HepG2 (cell line): ENCODE measurements at regions not wholly inside any gene's neighbourhood (a gene's known extent, or its start where the extent isn't known, plus 50 kb on each side); places are given as distances from the start of the nearest gene placed in this dataset.

Experiments used
- ATAC-seq: fragments of 200-7000 bp; cut with Tn5 transposase; 3 replicates; pipeline ENCODE4 v1.9.1; 2020; ENCODE audit warnings: mild to moderate bottlenecking, moderate library complexity
- BruUV-seq: library from RNA; stranded (reverse); fragments of 400-500 nt; replicated peaks from 2 replicates; lab custom pipeline; 2021; lab: Mats Ljungman, UMichigan
- CTCF ChIA-PET: fragments of 300-600 bp; formaldehyde crosslinking; extraction: SDS; loops from one replicate; lab custom pipeline; 2021; ENCODE audit warnings: low total read pairs, inconsistent platforms, low intra/inter-chr PET ratio; lab: Yijun Ruan, JAX
- POLR2A ChIA-PET: fragments of 350-600 bp; sonication (Branson Sonifier 250); formaldehyde crosslinking; loops from one replicate; lab custom pipeline; 2020; ENCODE audit warnings: antibody characterized with exemption, inconsistent platforms; lab: Yijun Ruan, JAX
- DNase-seq: peaks from one replicate; pipeline ENCODE4 v3.0.0-alpha.2; 2015; ENCODE audit warnings: low spot score
- FAIRE-seq: peaks from 3 replicates; lab custom pipeline; 2011; peaks lifted over from hg19 to GRCh38; lab: Jason Lieb, UNC
- H2AFZ ChIP-seq: one replicate; pipeline ENCODE4 v1.6.1; 2011; ENCODE audit warnings: low read length, inconsistent platforms
- H3K27ac ChIP-seq: fragments of 300-600 bp; 3 replicates; pipeline ENCODE4 v1.8.0; 2011; ENCODE audit warnings: mixed run types, mild to moderate bottlenecking, mixed read lengths, low read length, inconsistent platforms; ENCODE audit not compliant: insufficient read depth; ENCODE audit errors: extremely low read length
- H3K27me3 ChIP-seq, 2 experiments: fragments of 200-600 bp in 1 of 2; 2 replicates in 1 of 2; 3 replicates in 1 of 2; pipeline versions ENCODE4 v1.6.0 to v1.8.0; 2011; ENCODE audit warnings: low read length in 2 of 2, mild to moderate bottlenecking in 2 of 2, moderate library complexity in 2 of 2, inconsistent platforms in 1 of 2; ENCODE audit not compliant: insufficient read depth in 2 of 2, control insufficient read depth in 1 of 2
- H3K36me3 ChIP-seq, 2 experiments: fragments of 200-600 bp in 1 of 2; replicated peaks in 1 of 2; 2 replicates in 1 of 2; 3 replicates in 1 of 2; pipeline versions ENCODE4 v1.5.1 to v1.8.0; 2011; ENCODE audit warnings: low read length in 2 of 2, inconsistent platforms in 1 of 2; ENCODE audit not compliant: insufficient read depth in 2 of 2, control insufficient read depth in 1 of 2
- H3K4me1 ChIP-seq: 2 replicates; pipeline ENCODE4 v1.5.1; 2012; ENCODE audit warnings: low read length, inconsistent platforms; ENCODE audit not compliant: insufficient read depth
- H3K4me2 ChIP-seq: 2 replicates; pipeline ENCODE4 v1.6.0; 2011; ENCODE audit warnings: low read depth, low read length, inconsistent platforms
- H3K4me3 ChIP-seq, 3 experiments: fragments of 200-600 bp in 1 of 3; sonication (generic), shearing (Covaris generic) in 1 of 3; replicated peaks in 1 of 3; 2 replicates each; pipeline ENCODE4 v1.5.1; 2011 to 2016; ENCODE audit warnings: low read length in 3 of 3, inconsistent platforms in 2 of 3, low read depth in 2 of 3, mild to moderate bottlenecking in 2 of 3, control low read depth in 1 of 3, mixed read lengths in 1 of 3; ENCODE audit not compliant: insufficient read depth in 1 of 3
- H3K79me2 ChIP-seq: one replicate; pipeline ENCODE4 v1.6.1; 2011; ENCODE audit warnings: low read length, inconsistent platforms; ENCODE audit not compliant: insufficient read depth
- H3K9ac ChIP-seq: 2 replicates; pipeline ENCODE4 v1.6.0; 2011; ENCODE audit warnings: mild to moderate bottlenecking, low read depth, low read length, inconsistent platforms; ENCODE audit not compliant: insufficient read depth
- H3K9me3 ChIP-seq: 2 replicates; pipeline ENCODE4 v1.5.1; 2012; ENCODE audit warnings: mild to moderate bottlenecking, low read length
- H4K20me1 ChIP-seq: 2 replicates; pipeline ENCODE4 v1.6.0; 2011; ENCODE audit warnings: inconsistent platforms, mild to moderate bottlenecking, low read length, moderate library complexity; ENCODE audit not compliant: insufficient read depth
- CENPX ChIP-seq: sonication (generic); formaldehyde crosslinking; IDR thresholded peaks from 2 replicates; pipeline ENCODE4 v1.9.0; 2021; ENCODE audit warnings: mild to moderate bottlenecking, missing genetic modification reagents, moderate library complexity
- EP300 ChIP-seq, 3 experiments: sonication (generic) in 1 of 3; formaldehyde crosslinking in 1 of 3; IDR thresholded peaks; 2 replicates each; pipeline versions ENCODE4 v1.5.1 to v1.6.1; 2011 to 2020; ENCODE audit warnings: low read depth in 2 of 3, low read length in 2 of 3, borderline replicate concordance in 1 of 3, improper control_type of control experiment in 1 of 3, mild to moderate bottlenecking in 1 of 3, missing genetic modification reagents in 1 of 3, moderate library complexity in 1 of 3
- FOXK1 ChIP-seq: sonication (generic); formaldehyde crosslinking; IDR thresholded peaks from 2 replicates; pipeline ENCODE4 v1.4.0; 2020; ENCODE audit warnings: low read depth, missing genetic modification reagents, borderline replicate concordance
- IKZF1 ChIP-seq: fragments of 450-650 bp; IDR thresholded peaks from 2 replicates; pipeline ENCODE4 v1.7.1; 2016
- MAFF ChIP-seq: IDR thresholded peaks from 2 replicates; pipeline ENCODE4 v1.6.1; 2011; ENCODE audit warnings: low read depth, low read length, improper control_type of control experiment
- MAFK ChIP-seq, 2 experiments: IDR thresholded peaks in 1 of 2; conservative IDR thresholded peaks in 1 of 2; 2 replicates each; pipeline ENCODE4 v1.6.1; 2011; ENCODE audit warnings: improper control_type of control experiment in 2 of 2, low read length in 2 of 2
- MTA3 ChIP-seq: sonication (generic); formaldehyde crosslinking; IDR thresholded peaks from 2 replicates; pipeline ENCODE4 v1.4.0; 2020; ENCODE audit warnings: missing genetic modification reagents
- NFE2L2 ChIP-seq: fragments of 150-350 bp; IDR thresholded peaks from 2 replicates; pipeline ENCODE4 v1.6.1; 2014; ENCODE audit warnings: low read length
- NFKB2 ChIP-seq: sonication (generic); formaldehyde crosslinking; IDR thresholded peaks from 2 replicates; pipeline ENCODE4 v1.4.0; 2020; ENCODE audit warnings: missing genetic modification reagents, borderline replicate concordance
- NFKBIZ ChIP-seq: IDR thresholded peaks from 2 replicates; pipeline ENCODE4 v1.6.1; 2018; ENCODE audit warnings: missing genetic modification reagents, missing compliant biosample characterization
- PHF20 ChIP-seq: sonication (generic); formaldehyde crosslinking; IDR thresholded peaks from 2 replicates; pipeline ENCODE4 v1.5.0; 2020; ENCODE audit warnings: mild to moderate bottlenecking, missing genetic modification reagents
- SRF ChIP-seq: IDR thresholded peaks from 2 replicates; pipeline ENCODE4 v1.6.1; 2011; ENCODE audit warnings: mild to moderate bottlenecking, low read depth, low read length, moderate library complexity
- ZNF10 ChIP-seq: sonication (generic); formaldehyde crosslinking; IDR thresholded peaks from 2 replicates; pipeline ENCODE4 v1.4.0; 2020; ENCODE audit warnings: mild to moderate bottlenecking, low read depth, missing genetic modification reagents, borderline replicate concordance
- ZSCAN30 ChIP-seq: sonication (generic); formaldehyde crosslinking; IDR thresholded peaks from 2 replicates; pipeline ENCODE4 v1.5.0; 2020; ENCODE audit warnings: mild to moderate bottlenecking, missing genetic modification reagents
- WGBS: methylation state at CpG from one replicate; pipeline ENCODE4 v1.1.6; 2017; ENCODE audit warnings: low lambda C conversion rate; 5-methylcytosine and 5-hydroxymethylcytosine counted together
- in situ Hi-C: cut with HindIII; loops from 2 replicates; pipeline ENCODE4 v1.10.0; 2017; ENCODE audit warnings: low pct_unique_long_range_greater_than_20kb; ENCODE audit not compliant: extremely low pct_ligation_motif_present
- intact Hi-C: fragments of 100-400 bp; cut with micrococcal nuclease; formaldehyde crosslinking; loops from one replicate; pipeline ENCODE4 v1.10.0; 2022; ENCODE audit not compliant: unreplicated experiment
- TF ChIP-seq, protein P1 (sequence below): sonication (generic); formaldehyde crosslinking; IDR thresholded peaks from 2 replicates; pipeline ENCODE4 v1.8.1; 2023; ENCODE audit warnings: mild to moderate bottlenecking, inconsistent platforms, moderate library complexity, missing genetic modification reagents, borderline replicate concordance
- TF ChIP-seq, protein P2 (sequence below): sonication (generic); formaldehyde crosslinking; IDR thresholded peaks from 2 replicates; pipeline ENCODE4 v1.4.0; 2020; ENCODE audit warnings: missing genetic modification reagents
- TF ChIP-seq, protein P3 (sequence below): IDR thresholded peaks from 2 replicates; pipeline ENCODE4 v1.6.1; 2016

DNA sequence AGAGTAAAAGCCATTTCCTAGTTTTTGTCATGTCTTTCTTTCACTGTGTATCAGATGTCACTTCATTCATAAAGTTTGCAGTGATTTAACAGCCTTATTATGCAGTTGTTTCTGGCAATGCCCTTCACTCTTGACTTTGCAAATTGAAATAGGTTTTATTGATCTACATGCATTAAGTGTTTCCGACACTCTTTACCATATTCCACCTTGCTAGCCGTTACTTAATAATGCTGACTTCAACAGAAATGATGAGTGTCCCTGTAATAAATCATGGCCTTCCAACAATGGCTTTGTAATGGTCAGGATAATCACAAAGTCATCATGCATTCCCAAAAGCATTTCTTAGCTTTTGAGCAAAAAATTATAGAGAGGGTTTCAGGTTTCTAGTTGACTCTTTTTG is 236.8 kb upstream of the FMN2 start:
- ATAC-seq (no peak), DNase-seq (no peak), FAIRE-seq (no peak)
- Histone ChIP-seq H3K9me3 (peaks cover 49% of the 10 kb centered on the region), H2AFZ (no peak overlapping the region), H3K27ac (no peak overlapping the region), H3K9ac (no peak overlapping the region), H3K4me1 (no peaks in the 10 kb centered on the region), H3K36me3 (no peaks in the 10 kb centered on the region), H3K27me3 (no peaks in the 10 kb centered on the region), H4K20me1 (no peaks in the 10 kb centered on the region), H3K4me3 (no peak overlapping the region), H3K79me2 (no peaks in the 10 kb centered on the region), H3K4me2 (no peak overlapping the region)
- in situ Hi-C loops (no loop called here), intact Hi-C loops (no loop called here)
- no TSS peak for BruUV-seq
- no peak for TF ChIP-seq IKZF1
- TF ChIP-seq NFE2L2, result no peak
- TF ChIP-seq MAFK (conservative IDR thresholded peaks at IDR 0.05 in 1 of 2, IDR thresholded peaks at IDR 0.05 in 1 of 2; ENCODE audit: low read length in 2 of 2), result peak; percentile 33 to 69; a peak in 3 of 4 replicates
- no peak for TF ChIP-seq CENPX (CRISPR knock-in tag)
- no peak for TF ChIP-seq PHF20 (CRISPR knock-in tag)
- peak; percentile 51 for TF ChIP-seq MAFF
- no peak for TF ChIP-seq ZNF10 (CRISPR knock-in tag)
- TF ChIP-seq MTA3 (CRISPR knock-in tag), result no peak
- TF ChIP-seq NFKB2 (CRISPR knock-in tag), result no peak
- ChIA-PET CTCF (no interaction called here), POLR2A (no interaction called here)
- WGBS, result 3% methylated on average over 2 of the region's 2 CpGs

DNA sequence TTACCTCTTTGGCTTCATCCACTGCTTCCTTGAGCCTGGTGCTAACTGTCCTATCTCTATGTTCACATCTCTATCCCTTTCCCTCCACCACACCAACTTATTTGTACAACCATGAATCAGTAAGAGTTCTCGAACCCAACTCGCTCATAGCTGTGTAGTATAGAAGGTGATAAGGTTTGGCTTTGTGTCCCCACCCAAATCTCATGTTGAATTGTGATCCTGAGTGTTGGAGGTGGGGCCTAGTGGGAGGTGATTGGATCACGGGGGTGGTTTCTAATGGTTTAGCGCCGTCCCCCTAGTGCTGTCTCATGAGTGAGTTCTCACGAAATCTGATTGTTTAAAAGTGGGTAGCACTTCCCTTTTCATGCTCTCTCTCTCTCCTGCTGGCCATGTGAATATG is 235.6 kb upstream of the FMN2 start:
- Histone ChIP-seq H3K36me3 (no peaks in the 10 kb centered on the region), H3K27me3 (no peaks in the 10 kb centered on the region), H3K4me1 (no peaks in the 10 kb centered on the region), H3K9ac (no peak overlapping the region), H3K4me2 (no peak overlapping the region), H3K9me3 (peaks cover 49% of the 10 kb centered on the region), H3K4me3 (no peak overlapping the region), H2AFZ (no peak overlapping the region), H3K27ac (no peak overlapping the region), H3K79me2 (no peaks in the 10 kb centered on the region), H4K20me1 (no peaks in the 10 kb centered on the region)
- WGBS, result 2% methylated on average over 6 of the region's 6 CpGs
- BruUV-seq, result no TSS peak
- intact Hi-C loops (no loop called here), in situ Hi-C loops (no loop called here)
- FAIRE-seq, result no peak
- no peak for ATAC-seq
- POLR2A ChIA-PET, result no interaction called here
- no peak for DNase-seq
- CTCF ChIA-PET, result no interaction called here
- TF ChIP-seq, protein P1, sequence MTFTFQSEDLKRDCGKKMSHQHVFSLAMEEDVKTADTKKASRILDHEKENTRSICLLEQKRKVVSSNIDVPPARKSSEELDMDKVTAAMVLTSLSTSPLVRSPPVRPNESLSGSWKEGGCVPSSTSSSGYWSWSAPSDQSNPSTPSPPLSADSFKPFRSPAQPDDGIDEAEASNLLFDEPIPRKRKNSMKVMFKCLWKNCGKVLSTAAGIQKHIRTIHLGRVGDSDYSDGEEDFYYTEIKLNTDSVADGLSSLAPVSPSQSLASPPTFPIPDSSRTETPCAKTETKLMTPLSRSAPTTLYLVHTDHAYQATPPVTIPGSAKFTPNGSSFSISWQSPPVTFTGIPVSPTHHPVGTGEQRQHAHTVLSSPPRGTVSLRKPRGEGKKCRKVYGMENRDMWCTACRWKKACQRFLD (CRISPR knock-in tag), result no peak
- TF ChIP-seq SRF, result no peak
- no peak for TF ChIP-seq FOXK1
- TF ChIP-seq NFKBIZ (CRISPR knock-in tag), result no peak
- TF ChIP-seq EP300 (IDR thresholded peaks at IDR 0.05; ENCODE audit: low read depth in 2 of 2, low read length in 2 of 2), result no peak
- TF ChIP-seq EP300 (CRISPR knock-in tag; IDR thresholded peaks at IDR 0.05; ENCODE audit: borderline replicate concordance), result no peak
- TF ChIP-seq, protein P2, sequence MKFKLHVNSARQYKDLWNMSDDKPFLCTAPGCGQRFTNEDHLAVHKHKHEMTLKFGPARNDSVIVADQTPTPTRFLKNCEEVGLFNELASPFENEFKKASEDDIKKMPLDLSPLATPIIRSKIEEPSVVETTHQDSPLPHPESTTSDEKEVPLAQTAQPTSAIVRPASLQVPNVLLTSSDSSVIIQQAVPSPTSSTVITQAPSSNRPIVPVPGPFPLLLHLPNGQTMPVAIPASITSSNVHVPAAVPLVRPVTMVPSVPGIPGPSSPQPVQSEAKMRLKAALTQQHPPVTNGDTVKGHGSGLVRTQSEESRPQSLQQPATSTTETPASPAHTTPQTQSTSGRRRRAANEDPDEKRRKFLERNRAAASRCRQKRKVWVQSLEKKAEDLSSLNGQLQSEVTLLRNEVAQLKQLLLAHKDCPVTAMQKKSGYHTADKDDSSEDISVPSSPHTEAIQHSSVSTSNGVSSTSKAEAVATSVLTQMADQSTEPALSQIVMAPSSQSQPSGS (CRISPR knock-in tag), result no peak
- no peak for TF ChIP-seq ZSCAN30 (CRISPR knock-in tag)
- TF ChIP-seq, protein P3, sequence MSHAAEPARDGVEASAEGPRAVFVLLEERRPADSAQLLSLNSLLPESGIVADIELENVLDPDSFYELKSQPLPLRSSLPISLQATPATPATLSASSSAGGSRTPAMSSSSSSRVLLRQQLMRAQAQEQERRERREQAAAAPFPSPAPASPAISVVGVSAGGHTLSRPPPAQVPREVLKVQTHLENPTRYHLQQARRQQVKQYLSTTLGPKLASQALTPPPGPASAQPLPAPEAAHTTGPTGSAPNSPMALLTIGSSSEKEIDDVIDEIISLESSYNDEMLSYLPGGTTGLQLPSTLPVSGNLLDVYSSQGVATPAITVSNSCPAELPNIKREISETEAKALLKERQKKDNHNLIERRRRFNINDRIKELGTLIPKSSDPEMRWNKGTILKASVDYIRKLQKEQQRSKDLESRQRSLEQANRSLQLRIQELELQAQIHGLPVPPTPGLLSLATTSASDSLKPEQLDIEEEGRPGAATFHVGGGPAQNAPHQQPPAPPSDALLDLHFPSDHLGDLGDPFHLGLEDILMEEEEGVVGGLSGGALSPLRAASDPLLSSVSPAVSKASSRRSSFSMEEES, result no peak
